Omental fat pad (tissue), 3 donors: ENCODE measurements at regions not wholly inside any gene's neighbourhood (a gene's known extent, or its start where the extent isn't known, plus 50 kb on each side); places are given as distances from the start of the nearest gene placed in this dataset.

Experiments used
- ATAC-seq: fragments of 150-250 bp; one replicate; pipeline ENCODE4 v1.9.1; 2016; ENCODE audit warnings: mild to moderate bottlenecking, moderate library complexity; ENCODE audit not compliant: low FRiP score
- DNase-seq: peaks from one replicate; pipeline ENCODE4 v3.0.0-alpha.2; 2019; ENCODE audit warnings: low spot score
- TF ChIP-seq, protein P1 (sequence below), 3 donors: fragments of 450-650 bp; IDR thresholded peaks; one replicate each; pipeline ENCODE4 v1.5.1; 2016 to 2017; ENCODE audit warnings: antibody characterized with exemption in 3 of 3, mild to moderate bottlenecking in 3 of 3, moderate library complexity in 2 of 3

- TF ChIP-seq, protein P1, sequence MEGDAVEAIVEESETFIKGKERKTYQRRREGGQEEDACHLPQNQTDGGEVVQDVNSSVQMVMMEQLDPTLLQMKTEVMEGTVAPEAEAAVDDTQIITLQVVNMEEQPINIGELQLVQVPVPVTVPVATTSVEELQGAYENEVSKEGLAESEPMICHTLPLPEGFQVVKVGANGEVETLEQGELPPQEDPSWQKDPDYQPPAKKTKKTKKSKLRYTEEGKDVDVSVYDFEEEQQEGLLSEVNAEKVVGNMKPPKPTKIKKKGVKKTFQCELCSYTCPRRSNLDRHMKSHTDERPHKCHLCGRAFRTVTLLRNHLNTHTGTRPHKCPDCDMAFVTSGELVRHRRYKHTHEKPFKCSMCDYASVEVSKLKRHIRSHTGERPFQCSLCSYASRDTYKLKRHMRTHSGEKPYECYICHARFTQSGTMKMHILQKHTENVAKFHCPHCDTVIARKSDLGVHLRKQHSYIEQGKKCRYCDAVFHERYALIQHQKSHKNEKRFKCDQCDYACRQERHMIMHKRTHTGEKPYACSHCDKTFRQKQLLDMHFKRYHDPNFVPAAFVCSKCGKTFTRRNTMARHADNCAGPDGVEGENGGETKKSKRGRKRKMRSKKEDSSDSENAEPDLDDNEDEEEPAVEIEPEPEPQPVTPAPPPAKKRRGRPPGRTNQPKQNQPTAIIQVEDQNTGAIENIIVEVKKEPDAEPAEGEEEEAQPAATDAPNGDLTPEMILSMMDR (IDR thresholded peaks at IDR 0.05): no peak
- DNase-seq: no peak
Observed at GRCh38 chr12:59938190-59938962, 342.5 kb downstream of the SLC16A7 start.

GRCh38 chr12:59940631-59941342 is 345.0 kb downstream of the SLC16A7 start:
- TF ChIP-seq, protein P1 (IDR thresholded peaks at IDR 0.05): no peak
- DNase-seq (no peak), ATAC-seq (no peak)

More at GRCh38 chr12:59938190-59938962, 342.5 kb downstream of the SLC16A7 start:
- ATAC-seq: no peak

- TF ChIP-seq, protein P1 (IDR thresholded peaks at IDR 0.05): no peak
- DNase-seq (no peak), ATAC-seq (no peak)
Observed at GRCh38 chr12:59941461-59941860, 345.6 kb downstream of the SLC16A7 start.

DNA sequence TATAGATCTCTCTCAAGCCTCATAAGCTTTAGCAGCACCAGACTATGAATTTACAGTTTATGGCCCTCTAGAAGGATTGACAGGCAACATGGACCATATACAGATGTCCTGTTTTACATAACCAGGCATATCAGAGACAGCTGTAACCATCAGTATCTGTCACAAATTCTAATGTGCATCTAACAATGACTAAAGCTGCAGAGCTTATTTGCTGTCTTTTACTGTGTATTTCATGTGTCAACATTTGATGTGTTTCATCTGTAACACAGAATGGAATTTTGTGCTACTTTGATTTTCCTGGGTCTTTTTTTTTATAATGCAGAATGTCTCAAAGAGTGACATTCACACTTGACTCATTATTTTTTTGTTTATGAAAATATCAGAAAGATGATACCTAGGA is 348.3 kb downstream of the SLC16A7 start:
- DNase-seq: no peak
- TF ChIP-seq, protein P1 (IDR thresholded peaks at IDR 0.05): no peak
- no peak for ATAC-seq

DNA sequence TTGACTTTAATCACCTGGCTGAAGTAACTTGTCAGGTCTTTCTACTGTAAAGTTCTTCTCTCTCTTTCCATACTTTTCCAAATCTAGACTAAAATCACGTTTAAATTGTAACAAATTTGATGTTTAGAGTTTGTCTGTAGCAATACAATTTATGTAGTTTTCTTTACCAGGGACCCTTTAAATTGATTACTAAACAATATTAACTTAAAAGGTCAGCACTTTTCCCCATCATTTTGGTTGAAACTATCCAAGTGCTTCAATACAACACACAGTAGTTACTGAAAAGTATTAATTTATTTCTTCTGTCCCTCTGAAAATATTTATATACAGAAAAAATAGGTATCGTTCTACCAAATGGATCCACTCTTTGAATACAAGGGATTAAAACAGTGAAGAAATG is 350.8 kb downstream of the SLC16A7 start:
- TF ChIP-seq, protein P1 (IDR thresholded peaks at IDR 0.05): no peak
- DNase-seq (no peak), ATAC-seq (no peak)

- TF ChIP-seq, protein P1 (IDR thresholded peaks at IDR 0.05): no peak
- DNase-seq: no peak
- ATAC-seq: no peak
Observed at GRCh38 chr12:59963546-59963945, 367.7 kb downstream of the SLC16A7 start.
